ENCODE measurements at regions not wholly inside any gene's neighbourhood (a gene's known extent, or its start where the extent isn't known, plus 50 kb on each side); places are given as distances from the start of the nearest gene placed in this dataset.

DNA sequence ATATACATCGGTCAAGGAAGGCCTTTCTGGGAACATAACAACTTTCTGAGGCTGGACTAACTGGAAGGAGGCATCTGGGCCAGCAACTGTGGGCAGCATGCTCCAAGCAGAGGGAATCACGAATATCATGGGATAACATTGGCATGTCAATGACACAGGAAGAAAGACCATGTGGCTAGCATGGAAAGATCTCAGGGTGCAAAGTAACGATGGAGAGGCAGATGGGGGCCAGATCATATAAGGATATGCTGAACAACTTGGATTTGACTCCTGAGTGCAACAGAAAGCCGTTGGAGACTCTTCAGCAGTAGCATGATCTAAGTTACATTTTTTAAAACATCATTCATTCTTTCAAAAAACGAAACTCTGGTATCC is 133.6 kb downstream of the FOXI3 start:
- Histone ChIP-seq H3K36me3 (no peaks in the 10 kb centered on the region), H3K27me3 (peaks cover 0 to 12% (median 0%) of the 10 kb centered on the region in 3 donors), H3K27ac (no peak overlapping the region), H3K4me1 (no peaks in the 10 kb centered on the region), H3K9me3 (no peaks in the 10 kb centered on the region), H3K4me3 (no peak overlapping the region)
- DNase-seq: no peak
- WGBS, 2 donors: 62 to 79% methylated on average over 5 of the region's 5 CpGs
- intact Hi-C loops (cut with DNase I): no loop called here
- no peak for TF ChIP-seq POLR2AphosphoS5 (IDR thresholded peaks at IDR 0.05)
- TF ChIP-seq POLR2A (IDR thresholded peaks at IDR 0.05): no peak
- TF ChIP-seq, protein P1, sequence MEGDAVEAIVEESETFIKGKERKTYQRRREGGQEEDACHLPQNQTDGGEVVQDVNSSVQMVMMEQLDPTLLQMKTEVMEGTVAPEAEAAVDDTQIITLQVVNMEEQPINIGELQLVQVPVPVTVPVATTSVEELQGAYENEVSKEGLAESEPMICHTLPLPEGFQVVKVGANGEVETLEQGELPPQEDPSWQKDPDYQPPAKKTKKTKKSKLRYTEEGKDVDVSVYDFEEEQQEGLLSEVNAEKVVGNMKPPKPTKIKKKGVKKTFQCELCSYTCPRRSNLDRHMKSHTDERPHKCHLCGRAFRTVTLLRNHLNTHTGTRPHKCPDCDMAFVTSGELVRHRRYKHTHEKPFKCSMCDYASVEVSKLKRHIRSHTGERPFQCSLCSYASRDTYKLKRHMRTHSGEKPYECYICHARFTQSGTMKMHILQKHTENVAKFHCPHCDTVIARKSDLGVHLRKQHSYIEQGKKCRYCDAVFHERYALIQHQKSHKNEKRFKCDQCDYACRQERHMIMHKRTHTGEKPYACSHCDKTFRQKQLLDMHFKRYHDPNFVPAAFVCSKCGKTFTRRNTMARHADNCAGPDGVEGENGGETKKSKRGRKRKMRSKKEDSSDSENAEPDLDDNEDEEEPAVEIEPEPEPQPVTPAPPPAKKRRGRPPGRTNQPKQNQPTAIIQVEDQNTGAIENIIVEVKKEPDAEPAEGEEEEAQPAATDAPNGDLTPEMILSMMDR (IDR thresholded peaks at IDR 0.05): no peak
- TF ChIP-seq EP300 (IDR thresholded peaks at IDR 0.05): no peak

DNA sequence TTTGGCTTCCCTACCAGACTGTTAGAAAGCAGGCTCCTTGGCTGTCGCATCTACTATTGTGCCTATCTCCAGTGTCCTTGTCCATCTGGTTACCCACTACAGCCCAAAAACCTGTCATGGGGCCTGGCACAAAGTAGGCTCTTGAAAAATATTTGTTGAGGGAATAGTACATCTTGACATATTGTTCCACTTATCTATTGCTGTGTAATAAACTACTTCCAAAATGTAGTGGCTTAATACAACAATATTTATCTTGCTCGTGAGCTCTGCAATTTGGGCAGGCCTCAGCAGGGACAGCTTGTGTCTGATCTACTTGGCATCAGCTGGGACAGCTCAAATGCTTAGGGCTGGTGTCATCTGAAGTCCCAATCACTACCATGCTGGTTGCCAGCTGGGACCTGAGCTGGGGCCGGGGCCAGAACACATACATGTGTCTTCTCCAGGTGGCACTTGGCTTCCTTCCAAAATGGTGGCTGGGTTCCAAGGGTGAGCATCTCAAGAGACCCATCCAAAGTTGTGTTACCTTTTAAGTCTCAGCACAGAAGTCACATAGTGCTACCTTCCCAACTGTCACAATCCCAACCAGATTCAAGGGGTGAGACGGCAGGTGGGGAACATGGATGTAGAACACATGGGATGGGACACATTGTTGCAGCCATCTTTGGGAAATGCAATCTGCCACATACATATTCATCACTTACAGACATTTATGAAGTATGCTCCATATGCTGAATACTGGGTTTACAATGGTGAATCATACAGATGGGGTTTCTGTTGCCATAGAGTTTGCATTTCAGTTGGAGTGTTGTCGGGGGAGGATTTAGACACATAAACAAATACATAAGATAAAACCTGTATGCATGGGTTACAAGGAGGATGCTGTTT is 134.2 kb downstream of the FOXI3 start:
- Histone ChIP-seq H3K4me3 (no peak overlapping the region), H3K36me3 (no peaks in the 10 kb centered on the region), H3K27me3 (peaks cover 0 to 12% (median 0%) of the 10 kb centered on the region in 3 donors), H3K4me1 (no peaks in the 10 kb centered on the region), H3K27ac (no peak overlapping the region), H3K9me3 (no peaks in the 10 kb centered on the region)
- TF ChIP-seq EP300 (IDR thresholded peaks at IDR 0.05) (no peak), POLR2AphosphoS5 (IDR thresholded peaks at IDR 0.05) (no peak)
- TF ChIP-seq, protein P1 (IDR thresholded peaks at IDR 0.05): no peak
- intact Hi-C loops (cut with DNase I): no loop called here
- 86 to 90% methylated on average over 5 of the region's 5 CpGs for WGBS, 2 donors
- no peak for DNase-seq

DNA sequence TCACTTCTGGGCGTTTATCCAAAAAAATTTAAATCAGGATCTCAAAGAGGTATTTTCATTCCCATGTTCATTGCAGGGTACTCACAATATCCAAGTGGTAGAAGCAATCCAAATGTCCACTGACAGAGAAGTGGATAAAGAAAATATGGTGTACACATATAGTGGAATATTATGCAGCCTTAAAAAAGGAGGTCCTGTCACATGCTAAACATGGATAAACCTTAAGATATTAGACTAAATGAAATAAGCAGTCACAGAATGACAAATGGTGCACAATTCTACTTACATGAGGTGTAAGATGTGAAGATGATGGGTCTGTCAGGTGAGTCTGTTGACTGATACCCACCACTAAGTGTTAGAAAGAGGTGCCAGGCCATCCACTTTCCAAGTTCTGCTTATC is 140.6 kb downstream of the THNSL2 start:
- TF ChIP-seq, protein P1 (IDR thresholded peaks at IDR 0.05): no peak
- TF ChIP-seq POLR2A (IDR thresholded peaks at IDR 0.05) (no peak), POLR2AphosphoS5 (IDR thresholded peaks at IDR 0.05) (no peak), EP300 (IDR thresholded peaks at IDR 0.05) (no peak)
- 90 to 91% methylated on average over 1 of the region's 1 CpG for WGBS, 2 donors
- H3K4me3 ChIP-seq: no peak overlapping the region
- no peak for DNase-seq
- H3K27ac ChIP-seq: no peak overlapping the region
- H3K4me1 ChIP-seq: no peaks in the 10 kb centered on the region
- H3K27me3 ChIP-seq: no peaks in the 10 kb centered on the region
- no peaks in the 10 kb centered on the region for H3K36me3 ChIP-seq
- H3K9me3 ChIP-seq: peaks cover 0 to 4% (median 2%) of the 10 kb centered on the region in 4 donors
- intact Hi-C loops (cut with DNase I): no loop called here

DNA sequence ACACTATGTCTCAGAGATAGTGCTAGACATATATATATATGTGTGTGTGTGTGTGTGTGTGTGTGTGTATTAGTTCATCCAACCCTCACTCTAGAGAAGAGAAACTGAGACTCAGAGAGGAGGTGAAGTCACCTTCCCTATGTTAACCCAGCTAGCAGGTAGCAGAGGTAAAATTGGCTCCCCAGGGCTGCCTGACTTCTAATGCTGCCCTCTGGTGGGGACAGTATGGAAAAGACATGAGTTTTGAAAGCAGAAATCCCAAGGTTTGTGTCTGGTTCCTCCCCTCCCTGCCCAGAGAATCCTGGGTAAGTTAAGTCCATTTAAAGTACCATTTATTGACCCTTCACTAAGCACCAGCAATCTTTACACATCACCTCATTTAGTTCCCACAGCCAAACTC is 137.7 kb downstream of the THNSL2 start:
- no peak for TF ChIP-seq EP300 (IDR thresholded peaks at IDR 0.05)
- TF ChIP-seq POLR2AphosphoS5 (IDR thresholded peaks at IDR 0.05): no peak
- TF ChIP-seq POLR2A (IDR thresholded peaks at IDR 0.05): no peak
- TF ChIP-seq, protein P1 (IDR thresholded peaks at IDR 0.05): no peak
- peaks cover 0 to 4% (median 2%) of the 10 kb centered on the region in 4 donors for H3K9me3 ChIP-seq
- intact Hi-C loops (cut with DNase I): no loop called here

More for the DNA sequence above, 137.7 kb downstream of the THNSL2 start:
- H3K27ac ChIP-seq: no peak overlapping the region
- no peak for DNase-seq
- no peaks in the 10 kb centered on the region for H3K27me3 ChIP-seq
- no peaks in the 10 kb centered on the region for H3K4me1 ChIP-seq
- H3K4me3 ChIP-seq: no peak overlapping the region
- no peaks in the 10 kb centered on the region for H3K36me3 ChIP-seq

Measured in sigmoid colon (tissue), 6 donors.